Umbilical cord (tissue), 1 donor: ENCODE measurements at regions not wholly inside any gene's neighbourhood (a gene's known extent, or its start where the extent isn't known, plus 50 kb on each side); places are given as distances from the start of the nearest gene placed in this dataset.

Experiments
- DNase-seq: peaks from one replicate; pipeline ENCODE4 v3.0.0-alpha.2; 2015; ENCODE audit warnings: low spot score

- no peak for DNase-seq
Observed at GRCh38 chr15:98272625-98273024, 312.1 kb downstream of the ARRDC4 start.

DNA sequence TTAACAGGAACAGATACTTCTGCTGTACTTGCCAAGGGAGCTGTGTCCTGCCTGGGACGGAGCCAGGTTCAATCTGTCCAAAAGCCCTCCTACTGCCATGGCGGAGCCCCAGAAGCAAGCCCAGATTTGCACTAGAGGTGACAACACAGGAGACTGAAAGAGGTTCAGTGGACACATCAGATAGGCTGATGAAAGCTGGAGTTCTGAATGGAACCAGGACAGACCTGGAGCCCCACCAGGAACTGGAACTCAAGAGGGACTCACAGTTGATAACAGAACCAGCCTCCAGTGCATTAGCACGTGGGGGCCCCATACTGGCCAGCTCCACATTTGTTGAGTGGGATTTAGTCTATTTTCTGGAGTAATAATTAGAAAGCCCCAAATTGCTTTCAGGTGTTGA, 315.5 kb downstream of the ARRDC4 start:
- no peak for DNase-seq

- DNase-seq = no peak
Observed at GRCh38 chr15:98277602-98278001, 317.1 kb downstream of the ARRDC4 start.

DNA sequence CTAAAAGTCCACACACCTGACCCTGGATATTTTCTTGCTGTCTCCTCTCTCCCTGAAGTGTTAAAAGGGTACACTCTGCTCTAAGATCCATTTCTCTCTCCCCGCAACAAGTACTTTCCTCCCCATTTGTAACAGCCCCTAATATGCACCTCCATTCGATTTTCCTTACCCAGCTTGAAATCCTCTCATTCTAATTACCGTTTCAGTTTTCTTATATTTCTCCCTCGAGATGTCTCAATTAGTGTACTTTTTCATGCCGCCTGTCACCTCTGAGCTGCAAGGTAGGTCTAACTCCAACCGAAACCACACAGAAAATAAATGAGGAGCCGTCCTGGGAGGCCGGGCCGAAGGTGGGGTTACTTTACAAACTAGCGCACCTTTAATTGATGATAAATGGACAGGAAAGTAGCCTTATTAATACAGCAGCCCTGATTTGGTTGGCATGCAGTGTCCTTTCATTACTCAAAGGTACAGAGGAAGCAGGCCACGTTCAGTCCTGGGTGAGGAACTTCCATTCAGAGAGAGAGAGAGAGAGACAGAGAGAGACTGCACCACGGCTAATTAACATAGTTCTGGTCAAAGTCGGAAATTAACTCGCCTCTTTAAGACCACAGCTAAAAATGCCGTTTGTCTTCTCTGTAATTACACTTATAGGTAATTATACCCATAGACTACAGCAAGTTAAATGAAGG, 319.9 kb downstream of the ARRDC4 start:
- DNase-seq = no peak

- no peak for DNase-seq
Observed at GRCh38 chr15:98281130-98281529, 320.6 kb downstream of the ARRDC4 start.

GRCh38 chr15:98282656-98283332, 322.3 kb downstream of the ARRDC4 start:
- no peak for DNase-seq

DNA sequence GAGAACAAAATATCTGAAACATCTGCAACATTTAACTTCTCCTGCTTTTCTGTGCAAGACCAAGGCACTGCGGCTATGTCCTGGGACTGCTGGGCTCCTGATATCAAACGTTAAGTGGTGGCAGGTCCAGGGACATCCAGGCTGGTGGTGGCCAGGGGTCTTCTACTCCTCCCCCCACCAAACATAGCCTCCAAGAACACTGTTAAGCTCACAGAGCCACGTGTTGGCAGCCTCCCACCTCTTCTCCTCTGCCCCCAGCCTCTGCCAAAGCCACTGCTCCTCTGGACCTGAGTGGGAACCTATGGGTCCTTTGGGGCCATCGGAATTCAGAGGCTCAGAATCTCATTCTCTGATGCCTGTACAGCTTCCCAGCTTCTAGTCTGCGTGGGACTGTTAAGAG, 325.7 kb downstream of the ARRDC4 start:
- DNase-seq = no peak

- DNase-seq = no peak
Observed at GRCh38 chr15:98286831-98287230, 326.3 kb downstream of the ARRDC4 start.

GRCh38 chr15:98288091-98288590, 327.6 kb downstream of the ARRDC4 start:
- DNase-seq = no peak

DNA sequence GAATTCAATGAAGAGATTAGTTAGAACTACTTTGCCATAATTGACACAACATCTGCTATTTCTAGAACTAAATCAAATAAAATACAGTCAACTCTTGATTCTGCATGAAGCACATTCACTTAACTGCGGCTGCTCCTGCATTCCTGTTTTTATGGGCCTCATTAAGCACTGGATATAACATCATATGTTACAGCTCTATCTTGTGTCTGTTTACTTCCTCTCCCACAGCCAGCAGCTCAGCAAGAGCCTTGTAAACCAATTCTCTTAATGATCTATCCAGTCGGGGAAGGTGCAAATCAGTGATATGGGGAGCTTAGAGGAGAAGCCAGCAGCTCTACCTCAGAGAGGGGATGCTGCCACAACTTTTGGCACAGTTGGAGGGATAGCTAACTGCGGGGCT, 329.2 kb downstream of the ARRDC4 start:
- DNase-seq = peak; percentile 43

DNA sequence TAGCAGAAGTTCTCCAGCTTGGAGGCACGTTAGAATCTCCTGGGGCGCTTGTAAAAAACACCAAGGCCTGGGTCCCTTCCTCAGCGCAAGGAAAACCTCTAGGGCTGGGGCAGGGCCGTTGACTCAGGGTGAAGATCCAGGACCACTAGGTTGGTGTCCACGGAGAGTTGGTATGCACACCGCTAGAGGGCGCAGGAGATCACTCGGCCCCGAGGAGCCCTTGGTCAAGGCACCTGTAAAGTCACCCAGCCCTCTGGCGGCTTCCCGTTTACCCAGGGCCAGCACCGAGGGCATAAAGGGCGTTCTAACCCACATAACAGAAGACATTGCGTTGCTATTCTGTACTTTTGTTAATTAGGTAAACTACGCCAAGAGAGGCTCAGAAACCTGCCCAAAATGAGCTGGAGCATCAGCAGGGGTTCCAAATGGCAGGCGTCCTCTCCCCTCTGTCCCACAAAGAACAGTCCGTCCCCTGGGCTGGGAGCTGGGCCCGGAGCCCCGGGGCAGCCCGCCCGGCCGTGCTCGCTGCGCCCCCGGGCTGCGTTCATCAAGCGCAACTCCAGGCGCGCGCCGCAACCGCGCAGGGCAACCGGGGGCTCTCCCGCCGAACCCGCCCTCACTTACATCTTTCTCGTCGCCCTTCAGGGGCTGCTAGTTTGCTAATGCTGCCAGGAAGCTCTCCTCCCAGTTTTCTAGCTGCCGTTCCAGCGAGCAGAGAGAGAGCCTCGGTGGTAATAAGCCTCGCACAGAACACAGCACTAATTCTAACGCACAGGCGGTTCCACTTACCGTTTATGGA, 332.1 kb downstream of the ARRDC4 start:
- no peak for DNase-seq

DNA sequence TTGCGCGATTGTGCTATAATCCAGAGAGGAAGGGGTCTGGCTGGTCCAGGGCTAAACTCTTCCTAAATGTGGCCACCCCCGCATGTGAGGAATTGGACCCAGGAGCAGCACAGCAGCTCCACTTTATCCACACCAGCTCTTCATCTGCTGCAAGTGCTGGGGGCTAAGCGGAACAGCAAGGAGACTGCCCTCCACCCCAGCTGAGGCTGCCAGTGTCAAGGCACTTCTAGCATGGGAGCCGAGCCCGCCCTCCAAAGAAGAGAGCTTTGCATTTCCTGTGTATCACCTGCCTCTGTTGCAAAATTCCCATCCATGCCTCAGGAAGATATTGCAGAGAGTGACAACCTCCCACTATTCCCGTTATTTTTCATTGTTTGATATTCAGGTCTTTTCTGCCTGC, 333.6 kb downstream of the ARRDC4 start:
- no peak for DNase-seq

DNA sequence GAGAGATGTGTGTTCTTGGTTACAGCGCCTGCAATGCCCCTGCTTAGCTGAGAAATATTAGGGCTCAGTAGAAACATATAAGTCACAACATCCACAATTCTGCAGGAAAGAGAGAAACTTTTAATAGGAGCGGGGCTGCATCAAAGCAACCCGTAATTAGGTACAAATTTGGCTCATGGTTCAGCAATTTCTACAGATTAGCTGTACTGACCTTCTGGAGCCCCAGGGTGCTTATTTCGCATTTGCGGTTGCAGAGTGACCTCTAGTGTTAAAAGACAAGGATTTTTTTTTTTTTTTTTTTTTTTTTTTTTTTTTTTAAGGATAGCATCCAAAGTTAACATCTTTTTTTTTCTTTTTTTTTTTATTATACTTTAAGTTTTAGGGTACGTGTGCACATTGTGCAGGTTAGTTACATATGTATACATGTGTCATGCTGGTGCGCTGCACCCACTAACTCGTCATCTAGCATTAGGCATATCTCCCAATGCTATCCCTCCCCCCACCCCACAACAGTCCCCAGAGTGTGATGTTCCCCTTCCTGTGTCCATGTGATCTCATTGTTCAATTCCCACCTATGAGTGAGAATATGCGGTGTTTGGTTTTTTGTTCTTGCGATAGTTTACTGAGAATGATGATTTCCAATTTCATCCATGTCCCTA, 334.7 kb downstream of the ARRDC4 start:
- peak; percentile 44 for DNase-seq

- no peak for DNase-seq
Observed at GRCh38 chr15:98296653-98297052, 336.1 kb downstream of the ARRDC4 start.

DNA sequence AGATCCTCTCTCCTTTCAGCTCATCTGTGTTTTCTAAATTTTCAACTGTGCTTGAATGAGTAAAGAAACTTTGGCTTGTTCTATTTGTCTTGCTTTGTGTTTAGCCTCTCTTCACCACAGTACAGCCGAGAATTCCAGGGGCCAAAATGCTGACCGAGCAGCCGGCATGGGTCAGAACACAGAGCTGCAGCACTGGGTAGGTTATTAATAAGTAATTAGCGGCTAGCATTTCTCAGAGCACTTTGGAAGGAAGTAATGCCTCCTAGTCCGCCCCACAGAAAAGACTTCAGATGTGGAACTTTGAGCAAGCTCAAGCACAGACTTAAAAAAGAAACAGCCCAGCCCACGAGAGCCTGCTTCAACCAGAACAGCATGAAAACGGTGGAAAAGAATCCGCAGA, 343.9 kb downstream of the ARRDC4 start:
- DNase-seq = no peak

GRCh38 chr15:98308117-98308516, 340.2 kb upstream of the IGF1R start:
- no peak for DNase-seq

GRCh38 chr15:98311566-98312188, 336.7 kb upstream of the IGF1R start:
- DNase-seq = peak; percentile 82

DNA sequence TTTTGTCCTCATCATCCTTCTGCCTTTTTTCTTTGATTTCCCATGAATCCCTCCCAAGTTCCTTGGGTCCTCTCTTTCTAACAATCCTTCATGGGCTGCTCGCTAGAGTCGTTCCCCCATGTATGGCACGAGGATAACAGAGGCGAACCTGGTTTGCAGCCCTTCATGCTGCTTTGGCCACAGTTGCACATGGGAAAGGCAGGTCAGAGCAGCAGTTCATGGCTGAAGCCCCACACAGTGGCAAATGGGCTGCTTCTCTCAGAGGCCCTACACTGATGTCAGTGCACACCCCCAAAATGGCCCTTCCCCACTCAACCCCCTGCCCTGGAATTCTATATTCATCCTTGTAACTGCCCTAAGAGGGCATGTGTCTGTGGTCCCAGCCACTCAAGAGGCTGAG, 335.4 kb upstream of the IGF1R start:
- no peak for DNase-seq

- no peak for DNase-seq
Observed at GRCh38 chr15:98315971-98316370, 332.4 kb upstream of the IGF1R start.

- peak; percentile 26 for DNase-seq
Observed at GRCh38 chr15:98321896-98322295, 326.4 kb upstream of the IGF1R start.

DNA sequence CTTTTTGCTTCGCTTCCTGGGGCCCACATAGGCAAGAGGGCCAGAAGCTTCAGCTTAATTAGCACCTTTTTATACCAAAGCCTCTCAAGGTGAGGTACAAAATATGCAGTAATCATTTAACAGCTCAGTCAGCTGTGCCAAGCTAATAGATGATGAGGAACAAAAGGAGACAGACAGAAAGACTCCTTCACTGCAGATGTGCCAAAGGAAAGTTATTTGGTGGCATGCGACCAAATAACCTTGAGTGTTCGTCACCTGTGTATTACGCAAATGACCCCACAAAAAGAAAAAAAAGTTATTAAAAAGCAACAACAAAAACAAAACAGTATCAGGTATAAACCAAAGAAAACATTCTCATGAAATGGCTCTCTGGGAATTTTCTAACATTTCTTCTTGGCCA, 325.8 kb upstream of the IGF1R start:
- DNase-seq = no peak
